IMR-90 (cell line): ENCODE measurements at regions not wholly inside any gene's neighbourhood (a gene's known extent, or its start where the extent isn't known, plus 50 kb on each side); places are given as distances from the start of the nearest gene placed in this dataset.

Experiments used
- ATAC-seq: fragments of 200-7000 bp; cut with Tn5 transposase; 2 replicates; pipeline ENCODE4 v1.9.1; 2020; ENCODE audit warnings: low read depth, mild to moderate bottlenecking, moderate library complexity
- BruUV-seq: library from RNA; stranded (reverse); fragments of 400-500 nt; replicated peaks from 2 replicates; lab custom pipeline; 2021; lab: Mats Ljungman, UMichigan
- CTCF ChIA-PET: fragments of 300-600 bp; formaldehyde crosslinking; extraction: SDS; loops from one replicate; lab custom pipeline; 2021; ENCODE audit warnings: antibody characterized with exemption; lab: Yijun Ruan, JAX
- POLR2A ChIA-PET: fragments of 300-600 bp; sonication (Branson Sonifier 250); formaldehyde crosslinking; loops from one replicate; lab custom pipeline; 2022; ENCODE audit warnings: antibody characterized with exemption; ENCODE audit not compliant: unreplicated experiment; lab: Charles Lee
- DNase-seq: peaks from one replicate; pipeline ENCODE4 v3.0.0; 2013
- H2AFZ ChIP-seq: replicated peaks from 2 replicates; pipeline ENCODE3; 2013; ENCODE audit warnings: low read length, mild to moderate bottlenecking; ENCODE audit not compliant: poor library complexity
- H2AK5ac ChIP-seq: 2 replicates; pipeline ENCODE4 v1.6.1; 2013; ENCODE audit warnings: low read depth, low read length, inconsistent platforms
- H2AK9ac ChIP-seq: replicated peaks from 2 replicates; pipeline ENCODE3; 2013; ENCODE audit warnings: mild to moderate bottlenecking, low read depth, low read length, moderate library complexity; ENCODE audit not compliant: poor library complexity
- H2BK120ac ChIP-seq: 2 replicates; pipeline ENCODE4 v1.6.1; 2013; ENCODE audit warnings: low read depth, low read length, inconsistent platforms
- H2BK15ac ChIP-seq: 3 replicates; pipeline ENCODE4 v1.6.1; 2013; ENCODE audit warnings: low read depth, low read length, inconsistent platforms
- H2BK20ac ChIP-seq: 2 replicates; pipeline ENCODE4 v1.6.1; 2013; ENCODE audit warnings: low read depth, mild to moderate bottlenecking, inconsistent platforms, low read length, moderate library complexity
- H2BK5ac ChIP-seq: 2 replicates; pipeline ENCODE4 v1.6.1; 2013; ENCODE audit warnings: mild to moderate bottlenecking, low read depth, low read length, inconsistent platforms; ENCODE audit not compliant: poor library complexity, severe bottlenecking
- H3K14ac ChIP-seq: replicated peaks from 2 replicates; pipeline ENCODE4 v1.6.1; 2013; ENCODE audit warnings: low read depth, low read length, inconsistent platforms
- H3K18ac ChIP-seq: 2 replicates; pipeline ENCODE4 v1.6.1; 2013; ENCODE audit warnings: low read depth, low read length, control low read depth
- H3K23ac ChIP-seq: 2 replicates; pipeline ENCODE4 v1.6.1; 2013; ENCODE audit warnings: low read depth, low read length, inconsistent platforms
- H3K27ac ChIP-seq: 2 replicates; pipeline ENCODE4 v1.5.1; 2013; ENCODE audit warnings: mild to moderate bottlenecking, control low read depth, low read length; ENCODE audit not compliant: insufficient read depth
- H3K27me3 ChIP-seq: 2 replicates; pipeline ENCODE4 v1.6.1; 2013; ENCODE audit warnings: low read length; ENCODE audit not compliant: control insufficient read depth, insufficient read depth
- H3K36me3 ChIP-seq: 2 replicates; pipeline ENCODE4 v1.6.1; 2013; ENCODE audit warnings: low read length, mixed read lengths; ENCODE audit not compliant: control insufficient read depth, insufficient read depth
- H3K4ac ChIP-seq: 2 replicates; pipeline ENCODE4 v1.6.1; 2013; ENCODE audit warnings: low read depth, low read length, inconsistent platforms
- H3K4me1 ChIP-seq: 2 replicates; pipeline ENCODE4 v1.6.1; 2013; ENCODE audit warnings: low read length, mixed read lengths; ENCODE audit not compliant: control insufficient read depth, insufficient read depth
- H3K4me2 ChIP-seq: 2 replicates; pipeline ENCODE4 v1.6.1; 2013; ENCODE audit warnings: low read depth, mild to moderate bottlenecking, control low read depth, low read length, moderate library complexity
- H3K4me3 ChIP-seq: 2 replicates; pipeline ENCODE4 v1.5.1; 2013; ENCODE audit warnings: low read depth, mild to moderate bottlenecking, control low read depth, low read length, moderate library complexity; ENCODE audit not compliant: insufficient read depth
- H3K56ac ChIP-seq: 2 replicates; pipeline ENCODE4 v1.6.1; 2013; ENCODE audit warnings: low read length, inconsistent platforms; ENCODE audit not compliant: insufficient read depth; ENCODE audit errors: extremely low read depth
- H3K79me1 ChIP-seq, 2 experiments: 2 replicates each; pipeline ENCODE4 v1.6.1; 2013; ENCODE audit warnings: low read length in 2 of 2, inconsistent platforms in 1 of 2, low read depth in 1 of 2
- H3K9ac ChIP-seq: 2 replicates; pipeline ENCODE4 v1.6.1; 2013; ENCODE audit warnings: low read depth, low read length, control low read depth
- H3K9me1 ChIP-seq: 2 replicates; pipeline ENCODE4 v1.6.1; 2013; ENCODE audit warnings: low read length, inconsistent platforms; ENCODE audit not compliant: insufficient read depth
- H3K9me3 ChIP-seq: 2 replicates; pipeline ENCODE4 v1.6.1; 2013; ENCODE audit warnings: low read length; ENCODE audit not compliant: control insufficient read depth, insufficient read depth
- H4K20me1 ChIP-seq: 2 replicates; pipeline ENCODE4 v1.6.1; 2013; ENCODE audit warnings: low read length, inconsistent platforms; ENCODE audit not compliant: insufficient read depth
- H4K5ac ChIP-seq: 2 replicates; pipeline ENCODE4 v1.6.1; 2013; ENCODE audit warnings: mild to moderate bottlenecking, low read depth, low read length, control low read depth
- H4K8ac ChIP-seq, 2 experiments: 2 replicates each; pipeline ENCODE4 v1.6.1; 2013; ENCODE audit warnings: low read depth in 2 of 2, low read length in 2 of 2, control low read depth in 1 of 2, inconsistent platforms in 1 of 2
- H4K91ac ChIP-seq: 2 replicates; pipeline ENCODE4 v1.6.1; 2013; ENCODE audit warnings: low read depth, low read length, inconsistent platforms; ENCODE audit not compliant: insufficient read depth
- BHLHE40 ChIP-seq: fragments of 150-350 bp; IDR thresholded peaks from 2 replicates; pipeline ENCODE4 v1.6.1; 2016; ENCODE audit warnings: mild to moderate bottlenecking, low read depth, low read length
- CHD1 ChIP-seq: IDR thresholded peaks from 2 replicates; pipeline ENCODE4 v1.6.1; 2012; ENCODE audit warnings: low read depth, low read length, improper control_type of control experiment
- FOS ChIP-seq: fragments of 150-350 bp; IDR thresholded peaks from 2 replicates; pipeline ENCODE4 v1.6.1; 2016; ENCODE audit warnings: low read depth, low read length
- MAFK ChIP-seq: IDR thresholded peaks from 2 replicates; pipeline ENCODE4 v1.6.1; 2012; ENCODE audit warnings: low read depth, low read length, improper control_type of control experiment
- RAD21 ChIP-seq: IDR thresholded peaks from 2 replicates; pipeline ENCODE4 v1.6.1; 2012; ENCODE audit warnings: low read length, improper control_type of control experiment
- SMC3 ChIP-seq: fragments of 150-350 bp; IDR thresholded peaks from 2 replicates; pipeline ENCODE4 v1.6.1; 2016; ENCODE audit warnings: low read depth, mild to moderate bottlenecking, antibody characterized with exemption, low read length, moderate library complexity
- USF2 ChIP-seq: fragments of 150-350 bp; IDR thresholded peaks from 2 replicates; pipeline ENCODE4 v1.6.1; 2017; ENCODE audit warnings: mild to moderate bottlenecking, antibody characterized with exemption, low read length, low read depth
- dilution Hi-C: fragments of 300-500 bp; cut with HindIII; formaldehyde crosslinking; loops from one replicate; pipeline ENCODE4 v1.14.3; 2018; ENCODE audit warnings: low sequenced_read_pairs; ENCODE audit not compliant: unreplicated experiment
- in situ Hi-C: fragments of 300-500 bp; cut with MboI; formaldehyde crosslinking; loops from 3 replicates; pipeline ENCODE4 v1.14.3; 2019; ENCODE audit warnings: low sequenced_read_pairs, inconsistent platforms, mixed read lengths
- intact Hi-C: fragments of 100-400 bp; cut with micrococcal nuclease; formaldehyde crosslinking; loops from 2 replicates; pipeline ENCODE4 v1.10.0; 2022

- H3K27ac ChIP-seq: no peak overlapping the region
- no peak overlapping the region for H3K18ac ChIP-seq
- no peak overlapping the region for H2BK120ac ChIP-seq
- H3K79me1 ChIP-seq: no peaks in the 10 kb centered on the region
- no TSS peak for BruUV-seq
- no peak overlapping the region for H4K8ac ChIP-seq
- H3K56ac ChIP-seq: no peak overlapping the region
- intact Hi-C loops (no loop called here), dilution Hi-C loops (no loop called here), in situ Hi-C loops (no loop called here)
- H3K14ac ChIP-seq: no peak overlapping the region
- H2AK9ac ChIP-seq: no peak overlapping the region
- no peak overlapping the region for H2AK5ac ChIP-seq
- TF ChIP-seq MAFK: no peak
- TF ChIP-seq FOS: no peak
- no peak for TF ChIP-seq CHD1
- TF ChIP-seq USF2: no peak
- TF ChIP-seq BHLHE40: no peak
- no peak for TF ChIP-seq SMC3
- TF ChIP-seq RAD21: no peak
- H3K4me3 ChIP-seq: no peak overlapping the region
- DNase-seq (no peak), ATAC-seq (no peak)
- no peaks in the 10 kb centered on the region for H3K27me3 ChIP-seq
- H3K4ac ChIP-seq: no peak overlapping the region
- H3K9ac ChIP-seq: no peak overlapping the region
- no peaks in the 10 kb centered on the region; the same call in 1 of the 2 replicates for H3K9me3 ChIP-seq
- H3K4me1 ChIP-seq: no peaks in the 10 kb centered on the region
- H3K36me3 ChIP-seq: no peaks in the 10 kb centered on the region
- ChIA-PET CTCF (no interaction called here), POLR2A (no interaction called here)
- no peak overlapping the region for H4K5ac ChIP-seq
- no peaks in the 10 kb centered on the region for H3K9me1 ChIP-seq
- H2BK20ac ChIP-seq: no peak overlapping the region
- no peak overlapping the region for H4K91ac ChIP-seq
- no peak overlapping the region for H3K4me2 ChIP-seq
- H4K20me1 ChIP-seq: no peaks in the 10 kb centered on the region
- H2BK15ac ChIP-seq: no peak overlapping the region
- no peak overlapping the region for H3K23ac ChIP-seq
- H2AFZ ChIP-seq: no peak overlapping the region
- H2BK5ac ChIP-seq: no peak overlapping the region
Measured at GRCh38 chr1:96145492-96145891, 576.1 kb upstream of the PTBP2 start.
